Thyroid gland (tissue), 4 donors: ENCODE measurements at regions not wholly inside any gene's neighbourhood (a gene's known extent, or its start where the extent isn't known, plus 50 kb on each side); places are given as distances from the start of the nearest gene placed in this dataset.

Experiments used
- CTCF ChIP-seq, 6 experiments: fragments of 200-600 bp in 3 of 6; fragments of 450-650 bp in 3 of 6; sonication (generic) in 3 of 6; IDR thresholded peaks; one replicate each; pipeline ENCODE4 v1.5.1; 2016 to 2019; ENCODE audit warnings: antibody characterized with exemption in 6 of 6, mild to moderate bottlenecking in 2 of 6, inconsistent platforms in 1 of 6, moderate library complexity in 1 of 6
- POLR2A ChIP-seq, 2 donors: fragments of 450-650 bp; IDR thresholded peaks; one replicate each; pipeline ENCODE4 v1.6.1; 2017; ENCODE audit warnings: antibody characterized with exemption in 2 of 2, mild to moderate bottlenecking in 2 of 2, moderate library complexity in 1 of 2

DNA sequence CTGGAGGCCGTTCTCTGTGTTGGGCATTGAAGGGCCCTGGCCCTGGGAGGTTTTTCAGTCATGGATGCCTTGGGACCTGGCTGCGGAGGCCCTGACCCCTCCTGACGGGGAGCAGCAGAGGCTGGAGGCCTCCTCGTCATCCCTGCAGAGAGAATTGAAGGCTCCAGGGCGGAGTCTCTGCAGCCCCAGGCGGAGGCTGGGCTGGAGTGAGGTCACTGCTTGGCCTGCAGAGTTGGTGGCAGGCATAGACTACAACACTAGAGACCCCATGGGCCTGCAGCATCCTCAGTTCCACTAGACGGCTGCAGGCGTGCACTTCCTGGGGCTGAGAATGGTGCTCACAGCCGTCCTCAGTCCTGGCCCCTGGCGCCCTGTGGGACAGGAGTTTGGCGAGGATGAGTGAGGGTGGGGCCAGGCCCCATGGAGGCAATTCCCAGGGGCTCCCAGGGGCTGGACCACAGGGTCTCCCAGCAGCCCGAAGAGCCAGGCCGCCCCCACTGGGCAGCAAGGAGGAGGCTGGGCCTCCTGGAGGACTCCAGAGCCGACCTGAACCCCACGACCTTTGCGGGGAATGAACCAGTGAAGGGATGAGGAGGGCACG is 1194.9 kb downstream of the BRD1 start:
- TF ChIP-seq CTCF (IDR thresholded peaks at IDR 0.05): no peak
- TF ChIP-seq POLR2A (IDR thresholded peaks at IDR 0.05): no peak
